ENCODE measurements at regions not wholly inside any gene's neighbourhood (a gene's known extent, or its start where the extent isn't known, plus 50 kb on each side); places are given as distances from the start of the nearest gene placed in this dataset.
A peak's percentile ranks its signal among the peaks of the same experiment; 100 is the strongest.

- in situ Hi-C loops (cut with HindIII; ENCODE audit: low pct_unique_long_range_greater_than_20kb, low sequenced_read_pairs): no loop called here
- no peak for DNase-seq (ENCODE audit: low read depth, low spot score)
These were observed 133.4 kb downstream of the ATG4C start for GRCh38 chr1:62917314-62917713.

DNA sequence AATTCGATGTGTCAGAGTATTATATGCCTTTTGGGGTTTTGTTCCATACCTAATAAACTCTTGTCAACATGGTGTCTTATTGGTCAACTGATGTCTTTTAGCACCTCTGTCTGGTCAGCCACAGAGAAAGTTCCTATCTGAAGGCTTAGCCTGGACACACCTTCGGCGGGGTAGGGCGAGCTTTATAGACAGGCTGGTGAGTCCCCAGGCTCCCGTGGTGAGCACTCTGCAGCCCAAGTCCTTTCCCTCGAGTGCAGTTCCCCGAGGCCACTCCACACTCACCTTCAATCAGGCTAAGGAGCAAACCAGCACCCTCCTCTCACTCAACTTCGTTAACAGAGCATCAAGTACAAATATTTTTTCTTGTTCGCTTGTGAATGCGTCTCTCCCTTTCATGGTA, 133.9 kb downstream of the ATG4C start:
- DNase-seq (ENCODE audit: low read depth, low spot score): no peak

DNA sequence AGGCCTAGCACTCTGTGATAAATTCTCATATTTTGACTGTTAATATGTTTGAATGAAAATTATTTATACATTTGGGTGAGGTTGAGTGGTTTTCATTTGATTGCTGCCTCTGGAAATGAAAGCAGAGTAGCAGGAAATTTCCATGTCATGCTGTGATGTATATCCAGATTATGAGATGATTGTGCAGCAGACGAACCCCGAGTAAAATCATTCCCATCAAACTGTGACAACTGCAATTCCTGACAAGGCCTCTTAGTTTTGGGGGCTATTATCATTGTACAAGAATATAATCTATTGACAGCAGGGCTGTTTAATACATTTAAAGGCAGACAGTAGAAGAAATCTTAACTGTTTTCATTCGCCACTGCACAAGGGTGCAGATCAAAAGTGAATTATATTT, 134.8 kb downstream of the ATG4C start:
- no peak for DNase-seq (ENCODE audit: low read depth, low spot score)
- in situ Hi-C loops (cut with HindIII; ENCODE audit: low pct_unique_long_range_greater_than_20kb, low sequenced_read_pairs): no loop called here

More for the DNA sequence above, 133.9 kb downstream of the ATG4C start:
- in situ Hi-C loops (cut with HindIII; ENCODE audit: low pct_unique_long_range_greater_than_20kb, low sequenced_read_pairs): no loop called here

DNA sequence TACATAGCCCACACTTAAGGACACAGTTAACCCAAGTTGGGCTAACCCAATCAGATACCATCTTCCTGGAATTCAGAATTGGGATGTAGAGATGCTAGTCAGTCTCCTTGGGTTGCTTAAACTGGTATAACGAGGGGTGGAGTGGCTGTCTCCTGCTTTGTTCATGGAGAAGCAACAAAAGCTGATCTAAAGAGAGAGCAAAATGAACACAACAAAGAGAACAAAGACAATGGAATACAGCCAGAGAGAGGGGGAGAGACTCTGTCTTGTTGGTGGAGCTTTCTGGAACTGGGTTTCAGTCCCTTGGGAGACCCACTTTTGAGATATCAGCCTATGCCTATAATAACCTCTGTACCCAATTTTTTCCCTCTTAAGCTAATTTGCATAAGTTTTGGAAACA, 138.1 kb downstream of the ATG4C start:
- DNase-seq (ENCODE audit: low read depth, low spot score): no peak
- in situ Hi-C loops (cut with HindIII; ENCODE audit: low pct_unique_long_range_greater_than_20kb, low sequenced_read_pairs): no loop called here

DNA sequence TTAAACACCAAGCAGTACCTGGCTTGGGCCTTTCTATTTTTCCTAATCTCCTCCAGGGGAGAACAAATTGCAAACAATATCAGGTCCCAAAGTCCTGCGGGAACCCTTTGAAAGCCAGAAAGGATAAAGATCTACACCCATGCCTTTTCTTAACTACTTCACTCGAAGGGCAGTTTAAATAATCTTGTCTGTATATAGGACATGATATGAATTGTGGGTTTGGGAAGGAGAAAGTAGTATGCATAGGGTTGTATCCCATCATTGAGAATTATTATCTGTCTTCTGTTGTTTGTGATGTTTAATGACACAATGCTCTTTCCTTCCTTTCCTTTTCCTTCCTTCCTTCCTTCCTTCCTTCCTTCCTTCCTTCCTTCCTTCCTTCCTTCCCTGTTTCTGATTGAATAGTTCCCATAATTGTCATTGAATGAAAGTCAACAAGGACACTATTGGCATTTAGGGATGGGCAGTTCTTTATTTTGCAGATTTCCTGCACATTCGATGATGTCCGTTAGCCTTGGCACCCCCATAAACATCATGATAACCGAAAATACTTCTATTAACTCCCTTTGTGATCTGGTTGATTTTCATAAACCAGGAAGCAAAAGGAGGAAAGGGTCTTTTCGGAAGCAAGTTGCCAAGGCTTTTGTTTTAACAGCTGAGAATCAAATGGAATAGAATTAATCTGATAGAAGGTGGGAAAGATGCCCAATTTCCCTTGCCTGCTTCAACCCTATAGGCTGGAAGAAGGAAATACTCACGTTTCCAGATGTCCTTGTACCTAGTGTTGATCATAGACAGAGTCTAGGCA, 141.3 kb downstream of the ATG4C start:
- in situ Hi-C loops (cut with HindIII; ENCODE audit: low pct_unique_long_range_greater_than_20kb, low sequenced_read_pairs): no loop called here
- no peak for DNase-seq (ENCODE audit: low read depth, low spot score)

DNA sequence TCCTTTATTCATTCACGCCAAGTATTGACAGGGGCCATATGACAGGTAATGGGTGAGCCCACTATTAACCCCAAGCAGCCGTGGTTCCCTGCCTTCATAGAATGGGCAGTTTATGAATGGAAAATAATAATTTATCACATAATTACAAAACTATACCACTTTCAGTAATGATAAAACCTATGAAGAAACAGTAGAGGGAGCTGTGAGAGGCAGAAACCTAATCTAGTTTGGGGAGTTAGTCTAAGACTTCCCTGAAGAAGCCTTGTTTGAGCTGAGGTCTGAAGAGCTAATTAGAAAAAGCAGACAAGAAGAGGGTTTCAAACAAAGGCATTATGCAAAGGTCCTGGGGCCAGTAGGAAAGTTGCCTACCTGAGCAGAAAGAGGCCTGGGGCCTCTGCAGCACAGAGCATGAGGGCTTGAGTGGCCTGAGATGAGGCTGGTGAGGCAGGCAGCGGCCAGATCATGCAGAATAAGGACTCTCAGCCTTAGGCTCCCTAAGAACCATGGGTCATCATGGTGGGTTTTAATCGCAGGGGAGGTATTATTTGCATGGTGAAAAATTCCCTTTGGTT, 142.8 kb downstream of the ATG4C start:
- DNase-seq (ENCODE audit: low read depth, low spot score): peak; percentile 16
- in situ Hi-C loops (cut with HindIII; ENCODE audit: low pct_unique_long_range_greater_than_20kb, low sequenced_read_pairs): no loop called here

GRCh38 chr1:62928885-62929284, 145.0 kb downstream of the ATG4C start:
- in situ Hi-C loops (cut with HindIII; ENCODE audit: low pct_unique_long_range_greater_than_20kb, low sequenced_read_pairs): no loop called here
- no peak for DNase-seq (ENCODE audit: low read depth, low spot score)

DNA sequence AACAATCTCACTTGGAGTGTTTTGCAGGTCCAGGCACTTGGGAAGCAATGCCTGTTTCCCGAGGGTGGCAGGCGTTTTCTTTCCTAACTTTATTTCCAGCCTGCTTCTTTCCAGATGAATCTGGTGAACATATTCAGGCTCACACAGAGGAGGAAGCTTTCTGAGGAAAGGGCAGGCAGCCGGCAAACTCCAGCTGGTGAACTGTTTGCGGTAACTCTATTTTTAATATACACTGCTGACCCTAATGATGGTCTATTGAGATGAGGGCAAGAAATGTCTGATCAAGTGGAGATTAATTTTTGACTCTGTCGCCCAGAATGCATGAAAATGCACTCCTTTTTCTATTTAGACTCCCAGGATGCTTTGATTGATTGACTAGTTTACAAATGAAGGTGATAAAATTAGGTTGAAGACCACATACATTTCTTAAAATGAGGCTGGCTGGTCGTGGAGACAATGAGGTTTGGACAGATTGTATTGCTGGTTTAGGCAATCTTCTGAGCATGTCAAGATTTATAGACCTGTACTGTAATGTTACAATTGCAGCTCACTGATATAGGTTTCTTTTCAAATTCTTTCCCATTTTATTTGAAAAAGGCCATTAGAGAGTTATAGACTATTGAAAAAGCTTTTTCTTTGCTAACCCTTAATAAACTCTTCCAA, 153.8 kb downstream of the ATG4C start:
- in situ Hi-C loops (cut with HindIII; ENCODE audit: low pct_unique_long_range_greater_than_20kb, low sequenced_read_pairs): no loop called here
- DNase-seq (ENCODE audit: low read depth, low spot score): no peak

DNA sequence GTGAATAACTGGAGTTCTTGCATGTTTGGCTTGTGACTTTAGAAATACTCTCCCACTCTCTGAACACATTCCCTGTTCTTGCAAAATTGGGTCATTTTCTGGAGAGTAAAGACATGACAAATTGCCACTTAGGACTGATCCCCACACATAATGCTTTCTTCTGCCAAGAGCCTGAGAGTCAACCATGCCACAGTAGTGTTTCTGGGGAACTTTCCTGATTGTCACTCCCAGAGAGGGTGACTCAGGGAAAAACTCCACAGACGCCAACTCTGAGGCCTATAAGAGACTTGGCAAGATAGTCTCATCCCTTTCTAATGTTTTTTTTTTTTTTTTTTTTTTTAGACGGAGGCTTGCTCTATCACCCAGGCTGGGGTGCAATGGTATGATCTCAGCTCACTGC, 157.8 kb downstream of the ATG4C start:
- DNase-seq (ENCODE audit: low read depth, low spot score): no peak
- in situ Hi-C loops (cut with HindIII; ENCODE audit: low pct_unique_long_range_greater_than_20kb, low sequenced_read_pairs): no loop called here

GRCh38 chr1:62946511-62946910, 162.6 kb downstream of the ATG4C start:
- no peak for DNase-seq (ENCODE audit: low read depth, low spot score)
- in situ Hi-C loops (cut with HindIII; ENCODE audit: low pct_unique_long_range_greater_than_20kb, low sequenced_read_pairs): no loop called here

DNA sequence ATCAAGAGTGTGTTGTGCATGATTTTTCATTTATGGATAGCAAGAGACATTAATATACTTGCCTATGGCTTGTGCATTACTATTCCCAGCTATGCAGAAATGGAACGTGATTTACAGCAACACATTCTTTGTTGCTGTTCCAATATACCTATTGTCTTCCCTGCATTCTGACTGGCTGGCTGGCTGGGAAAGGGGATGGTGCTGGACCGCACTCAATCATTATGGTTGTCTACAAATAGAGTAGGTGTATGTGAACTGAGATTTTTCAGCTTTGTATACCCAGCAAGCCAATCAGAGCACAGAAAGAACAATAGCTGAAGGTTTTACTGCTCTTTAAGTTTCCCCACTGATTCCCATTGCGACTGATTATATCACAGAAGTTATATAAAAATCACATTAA, 167.5 kb downstream of the ATG4C start:
- in situ Hi-C loops (cut with HindIII; ENCODE audit: low pct_unique_long_range_greater_than_20kb, low sequenced_read_pairs): no loop called here
- DNase-seq (ENCODE audit: low read depth, low spot score): no peak

- in situ Hi-C loops (cut with HindIII; ENCODE audit: low pct_unique_long_range_greater_than_20kb, low sequenced_read_pairs): no loop called here
- DNase-seq (ENCODE audit: low read depth, low spot score): no peak
These were observed 168.7 kb downstream of the ATG4C start for GRCh38 chr1:62952596-62952995.

DNA sequence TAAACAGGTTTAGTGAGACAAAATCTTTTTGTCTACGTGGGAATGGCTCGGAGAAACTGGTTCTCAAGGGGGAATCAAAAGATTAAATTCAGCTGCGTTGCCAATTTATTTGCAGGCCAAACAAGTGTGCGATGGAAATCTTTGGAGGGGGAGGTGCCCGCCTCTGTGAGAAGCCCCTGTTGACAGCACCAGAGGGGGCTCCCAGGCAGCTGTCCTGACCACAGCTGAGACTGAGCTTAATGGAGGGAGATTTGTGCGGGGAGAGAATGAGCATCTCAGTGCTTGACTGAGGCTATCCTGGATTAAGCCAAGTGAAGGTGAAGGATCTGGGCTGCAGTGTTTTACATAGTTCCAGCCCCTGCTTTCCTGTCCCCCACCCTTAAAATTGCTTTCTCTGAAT, 169.7 kb downstream of the ATG4C start:
- no peak for DNase-seq (ENCODE audit: low read depth, low spot score)
- in situ Hi-C loops (cut with HindIII; ENCODE audit: low pct_unique_long_range_greater_than_20kb, low sequenced_read_pairs): no loop called here

DNA sequence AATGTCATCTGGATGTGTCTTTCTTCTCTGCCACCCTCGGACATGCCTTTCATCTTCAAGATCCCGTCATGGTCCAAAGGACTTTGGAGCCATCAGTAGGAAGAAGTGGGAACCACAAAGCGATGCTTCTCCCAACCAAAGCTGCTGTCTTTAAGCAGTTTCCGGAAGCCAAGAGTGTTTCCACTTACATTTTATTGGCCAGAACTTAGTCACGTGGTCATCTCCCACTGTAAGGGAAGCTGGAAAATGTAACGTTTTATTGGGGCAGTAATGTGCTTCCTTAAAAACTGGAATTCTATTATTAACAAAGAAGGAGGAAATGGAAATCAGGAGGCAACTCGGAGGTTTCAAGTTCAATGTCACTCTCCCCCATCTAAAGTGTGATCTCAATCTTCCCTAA, 170.8 kb downstream of the ATG4C start:
- no peak for DNase-seq (ENCODE audit: low read depth, low spot score)
- in situ Hi-C loops (cut with HindIII; ENCODE audit: low pct_unique_long_range_greater_than_20kb, low sequenced_read_pairs): no loop called here

- DNase-seq (ENCODE audit: low read depth, low spot score): no peak
- in situ Hi-C loops (cut with HindIII; ENCODE audit: low pct_unique_long_range_greater_than_20kb, low sequenced_read_pairs): no loop called here
These were observed 171.7 kb downstream of the ATG4C start for GRCh38 chr1:62955666-62956065.

DNA sequence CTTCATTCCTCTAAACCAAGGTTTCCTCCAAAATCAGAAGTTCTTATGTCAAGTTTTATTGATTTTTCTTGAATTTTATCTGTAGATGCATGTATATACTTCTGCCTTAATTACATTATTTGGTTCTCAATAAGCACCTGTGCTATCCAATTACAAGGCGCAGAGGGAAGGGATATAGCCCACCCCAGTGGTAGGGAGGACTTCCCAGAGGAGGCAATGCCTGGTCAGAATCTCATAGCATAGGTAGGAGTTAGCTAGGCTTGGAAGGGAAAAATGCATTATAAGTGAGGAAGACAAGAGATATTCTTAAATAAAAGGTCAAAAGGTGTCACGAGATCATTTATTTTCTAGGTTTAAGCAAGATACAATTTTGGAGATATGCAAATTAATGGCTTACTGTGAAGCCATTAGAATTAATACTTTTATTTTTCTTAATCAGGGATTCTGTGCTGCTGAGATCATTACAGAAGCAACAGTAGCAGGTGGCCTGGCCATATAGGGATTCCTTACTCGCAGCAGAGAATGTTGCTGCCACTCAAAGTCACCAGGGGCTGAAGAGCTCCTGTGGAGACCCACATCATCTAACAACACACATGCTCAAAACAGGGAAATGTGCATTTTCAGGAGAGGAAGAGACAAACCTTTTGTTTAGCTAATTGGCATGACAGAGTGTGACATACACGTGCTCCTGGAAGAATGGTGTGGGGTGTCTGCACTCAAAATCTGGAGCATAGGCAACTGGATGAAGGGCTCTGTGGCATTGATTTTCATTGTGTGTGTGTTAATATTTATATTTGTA, 178.3 kb downstream of the ATG4C start:
- DNase-seq (ENCODE audit: low read depth, low spot score): peak; percentile 39
- in situ Hi-C loops (cut with HindIII; ENCODE audit: low pct_unique_long_range_greater_than_20kb, low sequenced_read_pairs): no loop called here

- peak; percentile 74 for DNase-seq (ENCODE audit: low read depth, low spot score)
- in situ Hi-C loops (cut with HindIII; ENCODE audit: low pct_unique_long_range_greater_than_20kb, low sequenced_read_pairs): no loop called here
These were observed 179.2 kb downstream of the ATG4C start for GRCh38 chr1:62962901-62963776.
